K562 (cell line): ENCODE measurements at regions not wholly inside any gene's neighbourhood (a gene's known extent, or its start where the extent isn't known, plus 50 kb on each side); places are given as distances from the start of the nearest gene placed in this dataset.

ENCODE experiments used
- ATAC-seq: fragments of 200-7000 bp; cut with Tn5 transposase; 3 replicates; pipeline ENCODE4 v1.9.1; 2020; ENCODE audit warnings: moderate library complexity
- BruUV-seq: library from RNA; stranded (reverse); fragments of 400-500 nt; replicated peaks from 2 replicates; lab custom pipeline; 2021; lab: Mats Ljungman, UMichigan
- CTCF ChIA-PET: fragments of 300-600 bp; formaldehyde crosslinking; extraction: SDS; loops from one replicate; lab custom pipeline; 2021; ENCODE audit warnings: low intra/inter-chr PET ratio; lab: Yijun Ruan, JAX
- POLR2A ChIA-PET: fragments of 300-600, 350-650 bp; sonication (Branson Sonifier 250); formaldehyde crosslinking; extraction: SDS; loops from one replicate; lab custom pipeline; 2021; ENCODE audit warnings: antibody characterized with exemption, inconsistent platforms; lab: Yijun Ruan, JAX
- DNase-seq, 4 experiments: peaks; one replicate each; pipeline versions ENCODE4 v3.0.0 to v3.0.0-alpha.2; 2011 to 2018; ENCODE audit warnings: low spot score in 3 of 4, mixed read lengths in 3 of 4; ENCODE audit errors: extremely low read depth in 1 of 4
- FAIRE-seq: peaks from 2 replicates; lab custom pipeline; 2011; peaks lifted over from hg19 to GRCh38; lab: Jason Lieb, UNC
- H2AFZ ChIP-seq: 2 replicates; pipeline ENCODE4 v1.6.0; 2011; ENCODE audit warnings: low read depth, low read length, control low read depth, inconsistent platforms
- H3K27ac ChIP-seq: fragments of 200-600 bp; 3 replicates; pipeline ENCODE4 v1.8.0; 2011; ENCODE audit warnings: low read depth, mild to moderate bottlenecking, control low read depth, inconsistent platforms, low read length, moderate library complexity, mixed read lengths; ENCODE audit errors: extremely low read depth
- H3K27me3 ChIP-seq, 2 experiments: fragments of 300-600 bp in 1 of 2; 2 replicates in 1 of 2; 3 replicates in 1 of 2; pipeline versions ENCODE4 v1.6.0 to v1.8.0; 2011; ENCODE audit warnings: inconsistent platforms in 2 of 2, low read length in 2 of 2, mild to moderate bottlenecking in 1 of 2, mixed read lengths in 1 of 2, moderate library complexity in 1 of 2; ENCODE audit not compliant: control insufficient read depth in 2 of 2, insufficient read depth in 2 of 2
- H3K36me3 ChIP-seq: fragments of 300-600 bp; 3 replicates; pipeline ENCODE4 v1.8.0; 2011; ENCODE audit warnings: mild to moderate bottlenecking, low read length, inconsistent platforms; ENCODE audit not compliant: control insufficient read depth, insufficient read depth
- H3K4me1 ChIP-seq, 2 experiments: fragments of 200-600 bp in 1 of 2; replicated peaks in 1 of 2; 2 replicates in 1 of 2; 3 replicates in 1 of 2; pipeline versions ENCODE4 v1.5.1 to v1.8.0; 2011; ENCODE audit warnings: inconsistent platforms in 2 of 2, low read length in 2 of 2, mild to moderate bottlenecking in 1 of 2, mixed read lengths in 1 of 2, moderate library complexity in 1 of 2; ENCODE audit not compliant: control insufficient read depth in 2 of 2, insufficient read depth in 2 of 2
- H3K4me2 ChIP-seq: 2 replicates; pipeline ENCODE4 v1.6.1; 2011; ENCODE audit warnings: low read length, control low read depth, inconsistent platforms, mixed read lengths; ENCODE audit not compliant: insufficient read depth
- H3K4me3 ChIP-seq: fragments of 200-600 bp; sonication (generic), shearing (Covaris generic); 2 replicates; pipeline ENCODE4 v1.5.1; 2016; ENCODE audit warnings: control low read depth, inconsistent platforms
- H3K79me2 ChIP-seq: fragments of 200-600 bp; 3 replicates; pipeline ENCODE4 v1.8.0; 2011; ENCODE audit warnings: low read length, inconsistent platforms; ENCODE audit not compliant: control insufficient read depth, insufficient read depth
- H3K9ac ChIP-seq, 2 experiments: 2 replicates each; pipeline versions ENCODE4 v1.6.0 to v1.6.1; 2011; ENCODE audit warnings: low read depth in 2 of 2, low read length in 2 of 2, control low read depth in 1 of 2, inconsistent platforms in 1 of 2, mild to moderate bottlenecking in 1 of 2, mixed read lengths in 1 of 2; ENCODE audit not compliant: insufficient read depth in 1 of 2
- H3K9me1 ChIP-seq: one replicate; pipeline ENCODE4 v1.6.0; 2011; ENCODE audit warnings: inconsistent platforms, mild to moderate bottlenecking, low read length, moderate library complexity; ENCODE audit not compliant: control insufficient read depth, insufficient read depth
- H3K9me3 ChIP-seq: replicated peaks from 2 replicates; pipeline ENCODE4 v1.5.1; 2011; ENCODE audit warnings: low read depth, low read length, inconsistent platforms; ENCODE audit not compliant: control insufficient read depth, insufficient read depth
- H4K20me1 ChIP-seq: replicated peaks from 2 replicates; pipeline ENCODE4 v1.6.1; 2011; ENCODE audit warnings: low read length, inconsistent platforms, mixed read lengths; ENCODE audit not compliant: control insufficient read depth, insufficient read depth
- ARID4B ChIP-seq: sonication (generic); formaldehyde crosslinking; IDR thresholded peaks from 2 replicates; pipeline ENCODE4 v1.8.0; 2022; ENCODE audit warnings: mild to moderate bottlenecking, missing genetic modification reagents
- BACH1 ChIP-seq: fragments of 200-800 bp; sonication (Bioruptor generic); IDR thresholded peaks from 2 replicates; pipeline ENCODE4 v1.6.1; 2016; ENCODE audit warnings: missing genetic modification characterization, missing compliant biosample characterization
- BHLHE40 ChIP-seq: IDR thresholded peaks from 2 replicates; pipeline ENCODE4 v1.6.1; 2011; ENCODE audit warnings: low read length, improper control_type of control experiment
- COPS2 ChIP-seq: fragments of 450-650 bp; conservative IDR thresholded peaks from 2 replicates; pipeline ENCODE4 v1.6.1; 2016; ENCODE audit warnings: mild to moderate bottlenecking, moderate library complexity
- FOXO4 ChIP-seq: fragments of 450-650 bp; formaldehyde crosslinking; IDR thresholded peaks from 2 replicates; pipeline ENCODE4 v1.4.0; 2020; ENCODE audit warnings: mild to moderate bottlenecking, moderate library complexity
- HDAC6 ChIP-seq: IDR thresholded peaks from 2 replicates; pipeline ENCODE4 v1.6.1; 2012; ENCODE audit warnings: low read depth, mild to moderate bottlenecking, control low read depth, inconsistent platforms, low read length, moderate library complexity
- HLTF ChIP-seq: fragments of 450-650 bp; IDR thresholded peaks from 2 replicates; pipeline ENCODE4 v1.6.1; 2016
- RFX7 ChIP-seq: fragments of 250-450 bp; sonication (Bioruptor Pico); IDR thresholded peaks from 2 replicates; pipeline ENCODE4 v1.5.1; 2021; ENCODE audit warnings: mild to moderate bottlenecking
- STAT6 ChIP-seq: sonication (generic); formaldehyde crosslinking; IDR thresholded peaks from 2 replicates; pipeline ENCODE4 v1.8.1; 2023; ENCODE audit warnings: mild to moderate bottlenecking, missing genetic modification reagents
- WGBS: fragments of 100-300 bp; shearing (Covaris generic); methylation state at CpG from one replicate; pipeline ENCODE4 v1.1.6; 2016; ENCODE audit warnings: low coverage, mixed read lengths; ENCODE audit not compliant: insufficient coverage; ENCODE audit errors: missing lambda C conversion rate; 5-methylcytosine and 5-hydroxymethylcytosine counted together
- in situ Hi-C: fragments of 300-500 bp; cut with MboI; formaldehyde crosslinking; loops from 4 replicates; pipeline ENCODE4 v1.15.0; 2018; ENCODE audit warnings: inconsistent platforms, mixed read lengths
- intact Hi-C: fragments of 100-400 bp; cut with micrococcal nuclease; formaldehyde crosslinking; loops from 2 replicates; pipeline ENCODE4 v1.14.2; 2022

GRCh38 chr6:138596591-138596990 is 97.3 kb upstream of the NHSL1 start (continued):
- TF ChIP-seq RFX7 (CRISPR knock-in tag), result no peak
- no peak for TF ChIP-seq HLTF
- TF ChIP-seq BACH1 (tag), result no peak
- TF ChIP-seq, all 486 proteins: peak for 0

- H3K4me3 ChIP-seq, result no peak overlapping the region
- WGBS, result 2% methylated on average over 7 of the region's 7 CpGs
- in situ Hi-C loops (no loop called here), intact Hi-C loops (no loop called here)
- H3K79me2 ChIP-seq, result no peaks in the 10 kb centered on the region
- no peak overlapping the region for H3K9ac ChIP-seq
- TF ChIP-seq HDAC6 (no peak), COPS2 (no peak), FOXO4 (no peak), ARID4B (CRISPR knock-in tag) (no peak), STAT6 (no peak), BHLHE40 (no peak)
- FAIRE-seq (no peak), DNase-seq (no peak), ATAC-seq (no peak)
- H4K20me1 ChIP-seq, result no peaks in the 10 kb centered on the region
- ChIA-PET POLR2A (no interaction called here), CTCF (no interaction called here)
- H3K36me3 ChIP-seq, result no peaks in the 10 kb centered on the region
- H3K4me1 ChIP-seq, result no peaks in the 10 kb centered on the region
- H3K9me1 ChIP-seq, result no peaks in the 10 kb centered on the region
- H2AFZ ChIP-seq, result no peak overlapping the region
- no peak overlapping the region for H3K27ac ChIP-seq
- H3K27me3 ChIP-seq, result peaks cover 16 to 28% of the 10 kb centered on the region in 2 experiments
- no peaks in the 10 kb centered on the region for H3K9me3 ChIP-seq
- no peak overlapping the region for H3K4me2 ChIP-seq
- no TSS peak for BruUV-seq
Measured at GRCh38 chr6:138597336-138597735, 98.0 kb upstream of the NHSL1 start.
